Muscle of leg (tissue), 3 donors: ENCODE measurements at regions not wholly inside any gene's neighbourhood (a gene's known extent, or its start where the extent isn't known, plus 50 kb on each side); places are given as distances from the start of the nearest gene placed in this dataset.

Experiments
- DNase-seq: peaks from one replicate; pipeline ENCODE4 v3.0.0; 2013
- H3K27ac ChIP-seq: one replicate; pipeline ENCODE4 v1.5.1; 2013; ENCODE audit warnings: mild to moderate bottlenecking, low read length, control low read depth
- H3K27me3 ChIP-seq: one replicate; pipeline ENCODE4 v1.6.1; 2013; ENCODE audit warnings: low read length; ENCODE audit not compliant: control insufficient read depth, insufficient read depth
- H3K36me3 ChIP-seq: one replicate; pipeline ENCODE4 v1.6.1; 2013; ENCODE audit warnings: low read length; ENCODE audit not compliant: control insufficient read depth, insufficient read depth
- H3K4me1 ChIP-seq: one replicate; pipeline ENCODE4 v1.6.1; 2013; ENCODE audit warnings: low read length; ENCODE audit not compliant: control insufficient read depth, insufficient read depth
- H3K4me3 ChIP-seq: one replicate; pipeline ENCODE4 v1.5.1; 2013; ENCODE audit warnings: low read length, control low read depth
- H3K9me3 ChIP-seq: replicated peaks from 2 replicates; pipeline ENCODE4 v1.6.1; 2013; ENCODE audit warnings: low read depth, low read length; ENCODE audit not compliant: control insufficient read depth
- WGBS: methylation state at CpG from one replicate; pipeline ENCODE4 v1.1.5; 2013; ENCODE audit warnings: missing lambda C conversion rate; ENCODE audit not compliant: insufficient coverage; 5-methylcytosine and 5-hydroxymethylcytosine counted together

DNA sequence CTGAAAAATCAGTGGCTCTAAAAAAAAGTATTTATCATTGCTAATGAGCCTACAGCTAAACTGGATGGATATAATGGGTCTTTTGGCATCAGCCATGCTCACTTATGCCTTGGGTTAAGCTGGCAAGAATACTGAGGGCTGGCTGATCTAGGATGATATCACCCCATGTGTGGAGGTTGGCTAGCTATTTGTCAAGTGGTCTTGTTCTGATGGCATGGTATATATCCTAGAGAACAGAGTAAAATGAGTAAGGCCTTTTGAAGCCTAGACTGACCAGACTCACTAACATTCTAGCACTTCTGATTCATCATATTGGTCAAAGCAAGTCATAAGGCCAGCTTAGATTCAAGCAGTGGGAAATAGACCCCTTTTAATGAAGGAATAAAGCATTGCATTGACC, 383.0 kb downstream of the SLITRK1 start:
- no peak for DNase-seq
- Histone ChIP-seq H3K4me3 (no peak overlapping the region), H3K36me3 (no peaks in the 10 kb centered on the region), H3K4me1 (no peaks in the 10 kb centered on the region), H3K27me3 (no peaks in the 10 kb centered on the region), H3K9me3 (no peaks in the 10 kb centered on the region), H3K27ac (no peak overlapping the region)

DNA sequence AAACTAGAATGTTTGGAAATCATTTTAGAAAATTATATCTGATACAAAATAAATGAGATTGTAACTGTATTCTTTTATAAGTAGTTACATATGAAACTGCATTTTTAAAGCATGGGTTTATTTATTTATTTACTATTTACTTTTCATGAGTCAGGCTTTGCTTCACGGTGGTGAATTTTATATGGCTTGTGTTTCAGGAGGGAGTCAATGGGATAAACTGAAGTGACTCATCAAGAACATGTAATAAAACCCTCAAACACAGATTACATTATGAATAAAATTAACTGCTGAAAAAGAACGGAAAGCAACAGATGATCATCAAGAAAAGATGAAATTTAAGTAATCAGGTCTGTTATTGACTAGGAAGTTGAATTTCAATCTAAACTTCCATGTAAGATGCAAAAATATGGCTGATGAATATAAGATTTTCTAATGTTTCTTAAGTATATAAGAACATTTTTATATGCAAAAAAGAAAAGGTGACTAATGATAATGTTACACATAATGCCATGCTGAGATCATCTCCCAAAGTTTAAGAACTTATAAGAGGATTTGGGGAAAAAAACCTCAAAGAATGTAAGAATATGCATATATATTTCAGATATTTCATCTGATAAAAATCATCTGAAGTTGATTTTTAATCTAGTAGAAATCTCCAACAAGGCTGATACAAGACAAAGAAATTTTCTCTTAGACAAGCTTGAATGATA, 383.6 kb downstream of the SLITRK1 start:
- Histone ChIP-seq H3K36me3 (no peaks in the 10 kb centered on the region), H3K4me3 (no peak overlapping the region), H3K4me1 (no peaks in the 10 kb centered on the region), H3K9me3 (no peaks in the 10 kb centered on the region), H3K27me3 (no peaks in the 10 kb centered on the region), H3K27ac (no peak overlapping the region)
- no peak for DNase-seq
- no CpG with 5 or more reads among the region's 2 CpGs for WGBS

DNA sequence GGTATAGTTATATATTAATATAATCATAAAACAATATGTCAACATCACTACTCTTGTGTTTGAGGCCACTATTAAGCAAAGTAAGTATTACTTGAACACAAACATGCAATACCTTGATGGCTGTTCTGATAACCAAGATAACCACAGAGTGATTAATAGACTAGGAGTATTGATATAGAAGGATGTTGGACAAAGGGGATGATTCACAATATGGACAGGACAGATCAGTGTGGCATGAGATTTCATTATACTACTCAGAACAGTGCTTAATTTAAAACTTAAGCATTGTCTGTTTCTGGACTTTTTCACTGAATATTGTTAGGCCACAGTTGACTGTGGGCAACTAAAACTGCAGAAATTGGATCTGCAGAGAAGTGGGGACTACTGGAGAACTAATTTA, 384.2 kb downstream of the SLITRK1 start:
- H3K36me3 ChIP-seq = no peaks in the 10 kb centered on the region
- no peak for DNase-seq
- no peaks in the 10 kb centered on the region for H3K9me3 ChIP-seq
- H3K4me1 ChIP-seq = no peaks in the 10 kb centered on the region
- H3K4me3 ChIP-seq = no peak overlapping the region
- H3K27ac ChIP-seq = no peak overlapping the region
- no peaks in the 10 kb centered on the region for H3K27me3 ChIP-seq

DNA sequence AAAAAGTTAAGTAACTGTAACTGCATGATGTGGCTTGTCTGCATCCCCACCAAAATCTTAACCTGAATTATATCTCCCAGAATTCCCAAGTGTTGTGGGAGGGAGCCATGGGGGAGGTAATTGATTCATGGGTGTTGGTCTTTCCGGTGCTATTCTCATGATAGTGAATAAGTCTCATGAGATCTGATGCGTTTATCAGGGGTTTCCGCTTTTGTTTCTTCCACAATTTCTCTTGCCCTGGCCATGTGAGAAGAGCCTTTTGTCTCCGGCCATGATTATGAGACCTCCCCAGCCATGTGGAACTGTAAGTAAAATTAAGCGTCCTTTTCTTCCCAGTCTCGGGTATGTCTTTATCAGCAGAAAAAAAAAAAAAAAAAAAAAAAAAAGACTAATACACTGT, 385.8 kb downstream of the SLITRK1 start:
- Histone ChIP-seq H3K4me1 (no peaks in the 10 kb centered on the region), H3K9me3 (no peaks in the 10 kb centered on the region), H3K27ac (no peak overlapping the region), H3K4me3 (no peak overlapping the region), H3K27me3 (no peaks in the 10 kb centered on the region), H3K36me3 (no peaks in the 10 kb centered on the region)
- WGBS = no CpG with 5 or more reads among the region's 6 CpGs
- DNase-seq = no peak

DNA sequence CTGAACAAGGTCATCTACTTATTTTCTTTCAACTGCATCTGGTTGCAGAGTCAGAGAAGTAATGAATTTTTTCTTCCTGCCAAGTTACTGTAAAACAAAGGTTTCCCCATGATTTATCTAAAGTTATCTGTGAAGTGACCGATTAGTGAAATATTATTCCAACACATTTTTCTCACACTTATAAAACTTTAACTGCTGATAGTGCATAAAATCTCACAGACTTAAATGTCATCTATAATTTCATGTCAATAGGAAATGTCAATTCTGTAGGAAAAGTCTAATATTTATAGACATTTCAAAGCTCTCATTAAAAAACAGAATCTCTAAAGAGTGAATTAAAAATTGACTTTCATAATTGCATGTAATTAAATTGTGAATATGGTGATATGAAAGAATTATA, 397.2 kb downstream of the SLITRK1 start:
- no peak for DNase-seq
- H3K4me1 ChIP-seq = no peaks in the 10 kb centered on the region
- no peak overlapping the region for H3K27ac ChIP-seq
- H3K36me3 ChIP-seq = no peaks in the 10 kb centered on the region
- H3K9me3 ChIP-seq = no peaks in the 10 kb centered on the region
- no peaks in the 10 kb centered on the region for H3K27me3 ChIP-seq
- H3K4me3 ChIP-seq = no peak overlapping the region
- whole genome bisulfite sequencing = no CpG with 5 or more reads among the region's 1 CpG

DNA sequence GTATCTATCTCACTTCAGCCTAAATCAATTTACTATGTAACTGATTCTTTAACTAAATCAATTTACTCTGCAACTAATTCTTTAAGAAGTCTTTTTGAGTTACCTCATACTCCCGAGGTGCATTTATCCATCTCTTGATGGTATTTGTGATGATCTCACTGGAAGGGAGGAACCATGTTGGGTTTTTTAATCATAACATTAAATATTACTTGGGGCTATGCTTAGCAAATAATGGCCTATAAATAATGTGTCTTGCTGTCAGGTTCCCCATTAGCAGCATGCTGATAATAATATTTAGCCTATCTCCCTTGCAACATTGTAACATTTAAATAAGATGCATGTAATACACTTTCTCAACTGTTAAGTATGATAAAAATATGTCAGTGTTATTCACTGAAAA, 411.3 kb downstream of the SLITRK1 start:
- WGBS = no CpG with 5 or more reads among the region's 1 CpG
- DNase-seq = no peak
- H3K9me3 ChIP-seq = no peaks in the 10 kb centered on the region
- H3K4me3 ChIP-seq = no peak overlapping the region
- H3K36me3 ChIP-seq = no peaks in the 10 kb centered on the region
- H3K27ac ChIP-seq = no peak overlapping the region
- H3K4me1 ChIP-seq = no peaks in the 10 kb centered on the region
- H3K27me3 ChIP-seq = no peaks in the 10 kb centered on the region

DNA sequence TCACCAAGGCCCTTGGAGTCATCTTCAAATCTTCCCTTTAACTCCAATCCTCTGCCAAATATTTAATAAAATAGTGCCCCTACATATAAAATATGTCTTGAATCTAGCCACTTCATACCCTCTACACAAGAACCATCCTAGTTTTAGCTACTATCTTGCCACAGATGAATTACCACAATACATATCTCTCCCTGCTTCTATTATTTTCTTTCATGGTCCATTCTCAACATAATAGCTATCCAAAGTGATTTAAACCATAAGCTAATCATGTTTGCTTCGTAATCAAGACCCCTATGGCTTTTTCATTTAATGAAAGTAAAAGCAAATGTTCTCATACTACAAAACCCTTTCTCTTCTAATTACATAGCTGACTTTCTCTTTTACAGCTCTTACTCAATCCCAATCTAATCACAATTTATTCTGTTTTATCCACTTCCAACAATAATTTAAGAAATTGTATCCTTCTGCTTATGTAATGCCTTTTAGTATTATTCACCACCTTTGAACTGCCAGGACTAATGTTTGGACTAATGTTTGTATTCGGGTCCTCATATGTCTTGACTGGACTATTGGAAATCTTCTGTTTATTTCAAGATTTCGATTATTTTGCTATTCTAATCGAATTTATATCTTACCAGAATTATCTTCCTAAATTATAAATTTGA, 412.0 kb downstream of the SLITRK1 start:
- Histone ChIP-seq H3K4me1 (no peaks in the 10 kb centered on the region), H3K27ac (no peak overlapping the region), H3K36me3 (no peaks in the 10 kb centered on the region), H3K4me3 (no peak overlapping the region), H3K9me3 (no peaks in the 10 kb centered on the region), H3K27me3 (no peaks in the 10 kb centered on the region)
- WGBS = no CpG with 5 or more reads among the region's 4 CpGs
- DNase-seq = no peak

DNA sequence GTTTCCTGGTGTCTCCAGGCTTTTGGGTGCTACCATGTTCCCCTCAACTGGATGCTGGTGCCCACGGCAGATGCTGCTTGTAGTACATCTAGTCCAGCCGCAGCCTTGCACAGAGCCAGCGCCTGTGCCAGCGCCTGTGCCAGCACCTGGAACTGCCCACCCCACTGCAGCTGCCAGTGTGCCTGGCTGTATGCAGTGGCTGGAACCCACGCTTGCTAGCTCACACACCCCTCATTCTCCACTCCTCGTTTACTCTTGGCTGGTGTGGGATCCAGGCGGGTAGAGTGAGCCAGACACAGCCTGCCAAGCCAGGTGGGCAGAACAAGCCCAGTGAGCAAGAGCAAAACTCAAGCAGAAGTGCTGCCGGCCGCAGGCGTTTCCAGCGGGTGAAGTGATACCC, 428.6 kb downstream of the SLITRK1 start:
- Histone ChIP-seq H3K36me3 (no peaks in the 10 kb centered on the region), H3K27me3 (no peaks in the 10 kb centered on the region), H3K27ac (no peak overlapping the region), H3K9me3 (peaks cover 8% of the 10 kb centered on the region), H3K4me1 (no peaks in the 10 kb centered on the region), H3K4me3 (no peak overlapping the region)
- 91% methylated on average over 7 of the region's 11 CpGs for WGBS
- no peak for DNase-seq

DNA sequence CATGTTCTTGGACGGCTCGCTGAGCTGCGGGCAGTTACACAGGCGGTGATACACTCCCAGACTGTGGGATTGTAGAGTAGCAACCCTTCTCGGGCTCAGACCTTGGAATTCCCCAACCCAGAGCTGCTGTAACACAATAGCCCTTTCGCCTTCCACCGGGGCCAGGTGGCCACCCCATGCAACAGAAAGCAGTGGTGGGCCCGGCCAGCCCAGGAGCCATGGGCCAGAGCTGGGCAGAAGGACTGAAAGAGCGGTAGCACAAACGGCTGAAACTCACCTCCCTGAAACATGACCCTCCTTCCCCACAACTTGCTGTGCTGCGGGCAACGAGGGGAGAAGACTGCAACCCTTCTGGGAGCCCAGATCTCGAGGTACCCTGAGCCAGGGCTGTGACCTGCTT, 429.0 kb downstream of the SLITRK1 start:
- H3K36me3 ChIP-seq = no peaks in the 10 kb centered on the region
- no peak for DNase-seq
- H3K4me1 ChIP-seq = no peaks in the 10 kb centered on the region
- WGBS = 88% methylated on average over 7 of the region's 13 CpGs
- H3K9me3 ChIP-seq = peaks cover 8% of the 10 kb centered on the region
- H3K27ac ChIP-seq = no peak overlapping the region
- no peak overlapping the region for H3K4me3 ChIP-seq
- H3K27me3 ChIP-seq = no peaks in the 10 kb centered on the region

DNA sequence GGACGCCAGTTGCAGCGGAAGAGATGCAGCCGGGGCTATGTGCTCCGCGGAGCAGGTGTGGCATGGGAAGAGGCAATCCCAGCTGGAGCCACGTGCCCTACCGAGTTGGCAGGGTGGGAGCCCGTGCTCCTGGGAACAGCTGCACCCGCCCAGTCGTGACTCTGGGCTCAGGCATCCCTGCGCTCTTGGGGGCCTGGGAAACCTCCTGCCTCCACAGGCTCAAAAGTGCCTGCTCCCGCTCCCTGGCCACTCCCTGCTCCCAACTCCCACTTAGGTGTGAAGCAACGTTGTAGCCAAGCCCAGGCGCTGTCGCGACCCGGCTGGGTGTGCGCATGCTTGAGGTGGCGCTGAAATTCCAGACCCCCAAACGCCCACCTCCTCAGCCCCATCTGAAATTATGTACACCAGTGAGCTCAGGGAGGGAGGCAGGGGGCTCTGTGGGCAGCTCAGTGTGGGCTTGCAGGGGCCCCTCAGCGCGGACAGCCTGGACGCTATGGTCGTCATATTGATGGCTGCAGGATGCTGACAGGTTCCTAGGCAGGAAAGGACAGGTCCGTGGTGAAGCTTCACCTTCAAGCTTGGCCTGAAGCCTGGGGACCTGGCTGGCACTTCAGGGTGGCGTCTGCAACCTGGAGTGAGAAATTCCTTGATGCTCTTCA, 429.9 kb downstream of the SLITRK1 start:
- no peak overlapping the region for H3K27ac ChIP-seq
- no peaks in the 10 kb centered on the region for H3K27me3 ChIP-seq
- 94% methylated on average over 19 of the region's 26 CpGs for WGBS
- DNase-seq = no peak
- no peaks in the 10 kb centered on the region for H3K36me3 ChIP-seq
- H3K4me3 ChIP-seq = no peak overlapping the region
- H3K4me1 ChIP-seq = no peaks in the 10 kb centered on the region
- peaks cover 8% of the 10 kb centered on the region for H3K9me3 ChIP-seq
